GM23338 (cell line): ENCODE measurements at regions not wholly inside any gene's neighbourhood (a gene's known extent, or its start where the extent isn't known, plus 50 kb on each side); places are given as distances from the start of the nearest gene placed in this dataset.

Source experiments
- ATAC-seq: fragments of 200-7000 bp; cut with Tn5 transposase; 3 replicates; pipeline ENCODE4 v1.9.1; 2020
- DNase-seq: peaks from one replicate; pipeline ENCODE4 v3.0.0-alpha.2; 2015; ENCODE audit warnings: low spot score
- H2AFZ ChIP-seq: fragments of 200-600 bp; sonication (generic); 2 replicates; pipeline ENCODE4 v1.8.0; 2016; ENCODE audit warnings: antibody characterized with exemption, mild to moderate bottlenecking, moderate library complexity
- H3F3A ChIP-seq: fragments of 200-600 bp; sonication (generic); replicated peaks from 2 replicates; pipeline ENCODE4 v1.8.0; 2017; ENCODE audit warnings: antibody characterized with exemption, mixed run types, low read depth
- H3K27ac ChIP-seq: fragments of 200-600 bp; sonication (generic); 2 replicates; pipeline ENCODE4 v1.6.1; 2016; ENCODE audit warnings: low read depth
- H3K27me3 ChIP-seq: fragments of 200-600 bp; sonication (generic); 2 replicates; pipeline ENCODE4 v1.8.0; 2016; ENCODE audit warnings: mild to moderate bottlenecking, mixed run types, moderate library complexity; ENCODE audit not compliant: insufficient read depth
- H3K36me3 ChIP-seq: fragments of 200-600 bp; sonication (generic); 2 replicates; pipeline ENCODE4 v1.8.0; 2016; ENCODE audit warnings: mild to moderate bottlenecking; ENCODE audit not compliant: insufficient read depth
- H3K4me1 ChIP-seq: fragments of 200-600 bp; sonication (generic); 2 replicates; pipeline ENCODE4 v1.8.0; 2016; ENCODE audit warnings: mild to moderate bottlenecking, moderate library complexity; ENCODE audit not compliant: insufficient read depth
- H3K4me2 ChIP-seq: fragments of 200-600 bp; sonication (generic); 2 replicates; pipeline ENCODE4 v1.7.1; 2017; ENCODE audit warnings: mixed run types
- H3K4me3 ChIP-seq: fragments of 200-600 bp; sonication (generic); 2 replicates; pipeline ENCODE4 v1.6.1; 2016; ENCODE audit warnings: mixed run types
- H3K79me2 ChIP-seq: fragments of 200-600 bp; sonication (generic); replicated peaks from 2 replicates; pipeline ENCODE4 v1.8.0; 2017; ENCODE audit warnings: mild to moderate bottlenecking; ENCODE audit not compliant: insufficient read depth
- H3K9me2 ChIP-seq: fragments of 200-600 bp; sonication (generic); 2 replicates; pipeline ENCODE4 v1.8.0; 2017; ENCODE audit not compliant: insufficient read depth
- H4K20me1 ChIP-seq: fragments of 200-600 bp; sonication (generic); replicated peaks from 2 replicates; pipeline ENCODE4 v1.8.0; 2017; ENCODE audit warnings: mild to moderate bottlenecking; ENCODE audit not compliant: insufficient read depth
- H3K27ac Mint-ChIP-seq: 2 replicates; pipeline ENCODE4 v1.8.0; 2020; ENCODE audit warnings: inconsistent platforms, mild to moderate bottlenecking, moderate library complexity, mixed read lengths
- H3K27me3 Mint-ChIP-seq: 3 replicates; pipeline ENCODE4 v1.8.0; 2022; ENCODE audit warnings: low read depth, mild to moderate bottlenecking, moderate library complexity, mixed read lengths, inconsistent platforms; ENCODE audit not compliant: insufficient read depth, poor library complexity
- H3K36me3 Mint-ChIP-seq: 3 replicates; pipeline ENCODE4 v1.8.0; 2021; ENCODE audit warnings: low read depth, mild to moderate bottlenecking, inconsistent platforms, moderate library complexity, mixed read lengths
- H3K4me1 Mint-ChIP-seq: 3 replicates; pipeline ENCODE4 v1.8.0; 2020; ENCODE audit warnings: mild to moderate bottlenecking, inconsistent platforms, mixed read lengths
- H3K4me3 Mint-ChIP-seq: 3 replicates; pipeline ENCODE4 v1.8.0; 2021; ENCODE audit warnings: moderate library complexity, mild to moderate bottlenecking, inconsistent platforms, mixed read lengths
- H3K9me3 Mint-ChIP-seq: 3 replicates; pipeline ENCODE4 v1.8.0; 2020; ENCODE audit warnings: moderate library complexity, mild to moderate bottlenecking, inconsistent platforms, mixed read lengths
- CREB1 ChIP-seq: fragments of 250-450 bp; sonication (Bioruptor Pico); IDR thresholded peaks from 2 replicates; pipeline ENCODE4 v1.5.0; 2020; ENCODE audit warnings: low read depth, mild to moderate bottlenecking, moderate library complexity
- EZH2 ChIP-seq: fragments of 200-600 bp; sonication (generic); IDR thresholded peaks from one replicate; pipeline ENCODE4 v1.8.0; 2017; ENCODE audit warnings: antibody characterized with exemption, mild to moderate bottlenecking, low read depth; ENCODE audit not compliant: unreplicated experiment
- JUNB ChIP-seq: IDR thresholded peaks from one replicate; pipeline ENCODE4 v1.6.1; 2016; ENCODE audit warnings: antibody characterized with exemption; ENCODE audit not compliant: unreplicated experiment
- NANOG ChIP-seq: IDR thresholded peaks from 2 replicates; pipeline ENCODE4 v1.6.1; 2016; ENCODE audit warnings: antibody characterized with exemption, borderline replicate concordance
- POLR2AphosphoS5 ChIP-seq: IDR thresholded peaks from 2 replicates; pipeline ENCODE4 v1.6.1; 2016; ENCODE audit warnings: antibody characterized with exemption, low read depth
- STAT1 ChIP-seq: IDR thresholded peaks from one replicate; pipeline ENCODE4 v1.6.1; 2016; ENCODE audit warnings: antibody characterized with exemption; ENCODE audit not compliant: unreplicated experiment
- ZNF114 ChIP-seq: fragments of 250-450 bp; sonication (Bioruptor Pico); IDR thresholded peaks from 2 replicates; pipeline ENCODE4 v1.5.0; 2020; ENCODE audit warnings: mild to moderate bottlenecking, moderate library complexity
- ZNF331 ChIP-seq: fragments of 250-450 bp; sonication (Bioruptor Pico); IDR thresholded peaks from 2 replicates; pipeline ENCODE4 v1.5.0; 2020; ENCODE audit warnings: low read depth, mild to moderate bottlenecking, moderate library complexity
- TF ChIP-seq, protein P1 (sequence below), 2 experiments: fragments of 200-600 bp in 1 of 2; sonication (generic) in 1 of 2; conservative IDR thresholded peaks; 2 replicates each; pipeline versions ENCODE4 v1.5.1 to v1.6.1; 2016 to 2017; ENCODE audit warnings: antibody characterized with exemption in 2 of 2, low read depth in 2 of 2, mild to moderate bottlenecking in 2 of 2, moderate library complexity in 1 of 2
- TF ChIP-seq, protein P2 (sequence below): fragments of 250-450 bp; sonication (Bioruptor Pico); IDR thresholded peaks from 2 replicates; pipeline ENCODE4 v1.5.0; 2020; ENCODE audit warnings: mild to moderate bottlenecking, moderate library complexity
- TF ChIP-seq, protein P3 (sequence below): IDR thresholded peaks from one replicate; pipeline ENCODE4 v1.6.1; 2018; ENCODE audit warnings: antibody characterized with exemption; ENCODE audit not compliant: unreplicated experiment
- TF ChIP-seq, protein P4 (sequence below): IDR thresholded peaks from 2 replicates; pipeline ENCODE4 v1.6.1; 2016; ENCODE audit warnings: antibody characterized with exemption

DNA sequence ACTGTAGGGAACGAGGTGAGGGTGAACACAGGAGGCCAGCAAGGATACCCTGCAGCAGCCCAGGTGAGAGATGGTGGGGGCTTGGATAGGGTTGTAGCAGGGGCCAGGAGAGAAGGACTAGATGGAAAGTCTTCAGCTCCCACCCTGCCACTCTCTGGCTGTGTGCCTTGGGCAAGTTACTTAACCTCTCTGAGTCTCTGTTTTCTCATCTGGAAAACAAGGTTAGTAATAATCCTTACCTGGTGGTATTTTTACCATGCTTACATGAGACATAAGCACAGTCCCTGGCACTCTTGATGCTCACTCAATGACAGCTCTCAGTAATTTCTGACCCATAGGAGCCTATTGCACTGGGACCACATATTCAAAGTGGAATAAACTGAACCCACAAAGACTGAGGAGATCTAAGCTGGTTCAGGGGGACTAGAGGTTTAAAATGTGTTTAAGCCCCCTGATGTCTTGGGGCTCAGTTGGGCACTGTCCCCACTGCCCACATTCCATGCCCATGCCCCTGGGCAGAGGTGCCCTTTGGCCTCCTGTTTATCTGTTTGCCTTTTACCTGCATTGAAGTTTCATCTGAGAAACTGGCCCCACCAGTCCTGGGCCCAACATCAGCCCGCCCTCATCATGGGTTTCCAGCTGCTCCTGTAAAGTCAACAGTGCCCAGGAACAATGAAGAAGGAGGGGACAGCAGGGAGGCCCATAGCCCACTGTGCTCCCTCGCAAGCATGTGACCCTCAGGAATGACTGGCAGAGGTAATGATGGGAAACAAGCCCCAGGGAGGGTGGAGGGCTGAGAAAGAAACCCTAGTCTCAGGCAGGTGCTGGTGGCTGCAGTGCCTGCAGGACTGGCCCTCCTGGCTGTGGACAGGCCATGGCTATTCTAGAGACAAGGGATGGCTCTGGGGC, 104.0 kb downstream of the VEGFA start (continued):
- TF ChIP-seq POLR2AphosphoS5, result no peak

DNA sequence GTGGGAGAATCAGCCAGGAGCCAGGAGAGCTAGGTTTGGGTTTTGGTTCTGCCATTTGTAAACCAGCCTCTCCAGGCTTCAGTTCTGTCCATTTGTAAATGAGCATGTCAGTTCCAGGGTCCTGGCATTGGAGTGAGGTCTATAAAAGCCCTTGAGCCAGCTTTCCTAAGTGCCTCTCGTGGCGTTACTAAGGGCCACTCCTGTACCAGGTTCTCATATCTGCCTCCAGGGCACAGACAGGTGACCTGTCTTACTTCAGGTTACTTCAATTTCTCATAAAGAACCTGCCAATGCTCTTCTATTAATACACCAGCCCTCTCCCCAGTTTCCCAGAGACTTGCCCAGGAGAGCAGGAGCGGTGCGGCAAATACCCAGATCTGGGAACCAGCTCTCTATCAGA, 101.9 kb downstream of the VEGFA start:
- no peak overlapping the region for H2AFZ ChIP-seq
- Mint-ChIP-seq H3K9me3 (no peaks in the 10 kb centered on the region), H3K4me3 (no peak overlapping the region), H3K27ac (no peak overlapping the region; the same call in 1 of the 2 replicates), H3K27me3 (peaks cover 11% of the 10 kb centered on the region), H3K36me3 (no peaks in the 10 kb centered on the region), H3K4me1 (peaks cover 22% of the 10 kb centered on the region)
- H3F3A ChIP-seq, result no peaks in the 10 kb centered on the region
- no peak overlapping the region for H3K4me2 ChIP-seq
- no peaks in the 10 kb centered on the region for H3K36me3 ChIP-seq
- no peaks in the 10 kb centered on the region for H4K20me1 ChIP-seq
- H3K9me2 ChIP-seq, result no peaks in the 10 kb centered on the region
- ATAC-seq (no peak), DNase-seq (no peak)
- no peak overlapping the region for H3K27ac ChIP-seq
- H3K27me3 ChIP-seq, result no peaks in the 10 kb centered on the region
- H3K79me2 ChIP-seq, result no peaks in the 10 kb centered on the region
- no peaks in the 10 kb centered on the region for H3K4me1 ChIP-seq
- H3K4me3 ChIP-seq, result no peak overlapping the region
- TF ChIP-seq, protein P1, sequence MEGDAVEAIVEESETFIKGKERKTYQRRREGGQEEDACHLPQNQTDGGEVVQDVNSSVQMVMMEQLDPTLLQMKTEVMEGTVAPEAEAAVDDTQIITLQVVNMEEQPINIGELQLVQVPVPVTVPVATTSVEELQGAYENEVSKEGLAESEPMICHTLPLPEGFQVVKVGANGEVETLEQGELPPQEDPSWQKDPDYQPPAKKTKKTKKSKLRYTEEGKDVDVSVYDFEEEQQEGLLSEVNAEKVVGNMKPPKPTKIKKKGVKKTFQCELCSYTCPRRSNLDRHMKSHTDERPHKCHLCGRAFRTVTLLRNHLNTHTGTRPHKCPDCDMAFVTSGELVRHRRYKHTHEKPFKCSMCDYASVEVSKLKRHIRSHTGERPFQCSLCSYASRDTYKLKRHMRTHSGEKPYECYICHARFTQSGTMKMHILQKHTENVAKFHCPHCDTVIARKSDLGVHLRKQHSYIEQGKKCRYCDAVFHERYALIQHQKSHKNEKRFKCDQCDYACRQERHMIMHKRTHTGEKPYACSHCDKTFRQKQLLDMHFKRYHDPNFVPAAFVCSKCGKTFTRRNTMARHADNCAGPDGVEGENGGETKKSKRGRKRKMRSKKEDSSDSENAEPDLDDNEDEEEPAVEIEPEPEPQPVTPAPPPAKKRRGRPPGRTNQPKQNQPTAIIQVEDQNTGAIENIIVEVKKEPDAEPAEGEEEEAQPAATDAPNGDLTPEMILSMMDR (conservative IDR thresholded peaks at IDR 0.05; ENCODE audit: low read depth in 2 of 2), result no peak
- TF ChIP-seq, protein P2, sequence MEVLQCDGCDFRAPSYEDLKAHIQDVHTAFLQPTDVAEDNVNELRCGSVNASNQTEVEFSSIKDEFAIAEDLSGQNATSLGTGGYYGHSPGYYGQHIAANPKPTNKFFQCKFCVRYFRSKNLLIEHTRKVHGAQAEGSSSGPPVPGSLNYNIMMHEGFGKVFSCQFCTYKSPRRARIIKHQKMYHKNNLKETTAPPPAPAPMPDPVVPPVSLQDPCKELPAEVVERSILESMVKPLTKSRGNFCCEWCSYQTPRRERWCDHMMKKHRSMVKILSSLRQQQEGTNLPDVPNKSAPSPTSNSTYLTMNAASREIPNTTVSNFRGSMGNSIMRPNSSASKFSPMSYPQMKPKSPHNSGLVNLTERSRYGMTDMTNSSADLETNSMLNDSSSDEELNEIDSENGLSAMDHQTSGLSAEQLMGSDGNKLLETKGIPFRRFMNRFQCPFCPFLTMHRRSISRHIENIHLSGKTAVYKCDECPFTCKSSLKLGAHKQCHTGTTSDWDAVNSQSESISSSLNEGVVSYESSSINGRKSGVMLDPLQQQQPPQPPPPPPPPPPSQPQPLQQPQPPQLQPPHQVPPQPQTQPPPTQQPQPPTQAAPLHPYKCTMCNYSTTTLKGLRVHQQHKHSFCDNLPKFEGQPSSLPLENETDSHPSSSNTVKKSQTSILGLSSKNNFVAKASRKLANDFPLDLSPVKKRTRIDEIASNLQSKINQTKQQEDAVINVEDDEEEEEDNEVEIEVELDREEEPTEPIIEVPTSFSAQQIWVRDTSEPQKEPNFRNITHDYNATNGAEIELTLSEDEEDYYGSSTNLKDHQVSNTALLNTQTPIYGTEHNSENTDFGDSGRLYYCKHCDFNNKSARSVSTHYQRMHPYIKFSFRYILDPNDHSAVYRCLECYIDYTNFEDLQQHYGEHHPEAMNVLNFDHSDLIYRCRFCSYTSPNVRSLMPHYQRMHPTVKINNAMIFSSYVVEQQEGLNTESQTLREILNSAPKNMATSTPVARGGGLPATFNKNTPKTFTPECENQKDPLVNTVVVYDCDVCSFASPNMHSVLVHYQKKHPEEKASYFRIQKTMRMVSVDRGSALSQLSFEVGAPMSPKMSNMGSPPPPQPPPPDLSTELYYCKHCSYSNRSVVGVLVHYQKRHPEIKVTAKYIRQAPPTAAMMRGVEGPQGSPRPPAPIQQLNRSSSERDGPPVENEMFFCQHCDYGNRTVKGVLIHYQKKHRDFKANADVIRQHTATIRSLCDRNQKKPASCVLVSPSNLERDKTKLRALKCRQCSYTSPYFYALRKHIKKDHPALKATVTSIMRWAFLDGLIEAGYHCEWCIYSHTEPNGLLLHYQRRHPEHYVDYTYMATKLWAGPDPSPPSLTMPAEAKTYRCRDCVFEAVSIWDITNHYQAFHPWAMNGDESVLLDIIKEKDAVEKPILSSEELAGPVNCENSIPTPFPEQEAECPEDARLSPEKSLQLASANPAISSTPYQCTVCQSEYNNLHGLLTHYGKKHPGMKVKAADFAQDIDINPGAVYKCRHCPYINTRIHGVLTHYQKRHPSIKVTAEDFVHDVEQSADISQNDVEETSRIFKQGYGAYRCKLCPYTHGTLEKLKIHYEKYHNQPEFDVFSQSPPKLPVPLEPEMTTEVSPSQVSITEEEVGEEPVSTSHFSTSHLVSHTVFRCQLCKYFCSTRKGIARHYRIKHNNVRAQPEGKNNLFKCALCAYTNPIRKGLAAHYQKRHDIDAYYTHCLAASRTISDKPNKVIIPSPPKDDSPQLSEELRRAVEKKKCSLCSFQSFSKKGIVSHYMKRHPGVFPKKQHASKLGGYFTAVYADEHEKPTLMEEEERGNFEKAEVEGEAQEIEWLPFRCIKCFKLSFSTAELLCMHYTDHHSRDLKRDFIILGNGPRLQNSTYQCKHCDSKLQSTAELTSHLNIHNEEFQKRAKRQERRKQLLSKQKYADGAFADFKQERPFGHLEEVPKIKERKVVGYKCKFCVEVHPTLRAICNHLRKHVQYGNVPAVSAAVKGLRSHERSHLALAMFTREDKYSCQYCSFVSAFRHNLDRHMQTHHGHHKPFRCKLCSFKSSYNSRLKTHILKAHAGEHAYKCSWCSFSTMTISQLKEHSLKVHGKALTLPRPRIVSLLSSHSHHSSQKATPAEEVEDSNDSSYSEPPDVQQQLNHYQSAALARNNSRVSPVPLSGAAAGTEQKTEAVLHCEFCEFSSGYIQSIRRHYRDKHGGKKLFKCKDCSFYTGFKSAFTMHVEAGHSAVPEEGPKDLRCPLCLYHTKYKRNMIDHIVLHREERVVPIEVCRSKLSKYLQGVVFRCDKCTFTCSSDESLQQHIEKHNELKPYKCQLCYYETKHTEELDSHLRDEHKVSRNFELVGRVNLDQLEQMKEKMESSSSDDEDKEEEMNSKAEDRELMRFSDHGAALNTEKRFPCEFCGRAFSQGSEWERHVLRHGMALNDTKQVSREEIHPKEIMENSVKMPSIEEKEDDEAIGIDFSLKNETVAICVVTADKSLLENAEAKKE, result no peak
- TF ChIP-seq CREB1 (CRISPR knock-in tag) (no peak), JUNB (no peak), ZNF114 (no peak), NANOG (no peak), ZNF331 (CRISPR knock-in tag) (no peak), STAT1 (no peak), EZH2 (no peak), POLR2AphosphoS5 (no peak)
- TF ChIP-seq, protein P3, sequence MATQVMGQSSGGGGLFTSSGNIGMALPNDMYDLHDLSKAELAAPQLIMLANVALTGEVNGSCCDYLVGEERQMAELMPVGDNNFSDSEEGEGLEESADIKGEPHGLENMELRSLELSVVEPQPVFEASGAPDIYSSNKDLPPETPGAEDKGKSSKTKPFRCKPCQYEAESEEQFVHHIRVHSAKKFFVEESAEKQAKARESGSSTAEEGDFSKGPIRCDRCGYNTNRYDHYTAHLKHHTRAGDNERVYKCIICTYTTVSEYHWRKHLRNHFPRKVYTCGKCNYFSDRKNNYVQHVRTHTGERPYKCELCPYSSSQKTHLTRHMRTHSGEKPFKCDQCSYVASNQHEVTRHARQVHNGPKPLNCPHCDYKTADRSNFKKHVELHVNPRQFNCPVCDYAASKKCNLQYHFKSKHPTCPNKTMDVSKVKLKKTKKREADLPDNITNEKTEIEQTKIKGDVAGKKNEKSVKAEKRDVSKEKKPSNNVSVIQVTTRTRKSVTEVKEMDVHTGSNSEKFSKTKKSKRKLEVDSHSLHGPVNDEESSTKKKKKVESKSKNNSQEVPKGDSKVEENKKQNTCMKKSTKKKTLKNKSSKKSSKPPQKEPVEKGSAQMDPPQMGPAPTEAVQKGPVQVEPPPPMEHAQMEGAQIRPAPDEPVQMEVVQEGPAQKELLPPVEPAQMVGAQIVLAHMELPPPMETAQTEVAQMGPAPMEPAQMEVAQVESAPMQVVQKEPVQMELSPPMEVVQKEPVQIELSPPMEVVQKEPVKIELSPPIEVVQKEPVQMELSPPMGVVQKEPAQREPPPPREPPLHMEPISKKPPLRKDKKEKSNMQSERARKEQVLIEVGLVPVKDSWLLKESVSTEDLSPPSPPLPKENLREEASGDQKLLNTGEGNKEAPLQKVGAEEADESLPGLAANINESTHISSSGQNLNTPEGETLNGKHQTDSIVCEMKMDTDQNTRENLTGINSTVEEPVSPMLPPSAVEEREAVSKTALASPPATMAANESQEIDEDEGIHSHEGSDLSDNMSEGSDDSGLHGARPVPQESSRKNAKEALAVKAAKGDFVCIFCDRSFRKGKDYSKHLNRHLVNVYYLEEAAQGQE, result no peak
- TF ChIP-seq, protein P4, sequence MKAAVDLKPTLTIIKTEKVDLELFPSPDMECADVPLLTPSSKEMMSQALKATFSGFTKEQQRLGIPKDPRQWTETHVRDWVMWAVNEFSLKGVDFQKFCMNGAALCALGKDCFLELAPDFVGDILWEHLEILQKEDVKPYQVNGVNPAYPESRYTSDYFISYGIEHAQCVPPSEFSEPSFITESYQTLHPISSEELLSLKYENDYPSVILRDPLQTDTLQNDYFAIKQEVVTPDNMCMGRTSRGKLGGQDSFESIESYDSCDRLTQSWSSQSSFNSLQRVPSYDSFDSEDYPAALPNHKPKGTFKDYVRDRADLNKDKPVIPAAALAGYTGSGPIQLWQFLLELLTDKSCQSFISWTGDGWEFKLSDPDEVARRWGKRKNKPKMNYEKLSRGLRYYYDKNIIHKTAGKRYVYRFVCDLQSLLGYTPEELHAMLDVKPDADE, result no peak
